ENCODE measurements at regions not wholly inside any gene's neighbourhood (a gene's known extent, or its start where the extent isn't known, plus 50 kb on each side); places are given as distances from the start of the nearest gene placed in this dataset.

GRCh38 chr2:226399006-226399405 lies 400.6 kb downstream of the IRS1 start:
- TF ChIP-seq ZIC2 (tag by site-specific recombination; IDR thresholded peaks at IDR 0.05): no peak
- no peak for TF ChIP-seq ZNF266 (tag by site-specific recombination; IDR thresholded peaks at IDR 0.05; ENCODE audit: low read depth)
- no peak for TF ChIP-seq ZNF140 (tag by site-specific recombination; IDR thresholded peaks at IDR 0.05)
- TF ChIP-seq ZBTB10 (tag by site-specific recombination; IDR thresholded peaks at IDR 0.05): no peak
- no peak for TF ChIP-seq ZNF404 (tag by site-specific recombination; IDR thresholded peaks at IDR 0.05)
- TF ChIP-seq ZNF184 (tag by site-specific recombination; IDR thresholded peaks at IDR 0.05): no peak
- TF ChIP-seq ZNF223 (tag by site-specific recombination; IDR thresholded peaks at IDR 0.05): no peak
- TF ChIP-seq SP7 (tag by site-specific recombination; IDR thresholded peaks at IDR 0.05): no peak
- no peak for TF ChIP-seq OVOL3 (tag by site-specific recombination; IDR thresholded peaks at IDR 0.05)
- TF ChIP-seq MYNN (tag by site-specific recombination; IDR thresholded peaks at IDR 0.05; ENCODE audit: borderline replicate concordance): no peak
- TF ChIP-seq ZNF341 (tag by site-specific recombination; IDR thresholded peaks at IDR 0.05; ENCODE audit: low read depth): no peak
- TF ChIP-seq ZNF274 (IDR thresholded peaks at IDR 0.05; ENCODE audit: low read length): no peak
- no peak for TF ChIP-seq ZNF274 (tag by site-specific recombination; IDR thresholded peaks at IDR 0.05; ENCODE audit: borderline replicate concordance)
- TF ChIP-seq, protein P1, sequence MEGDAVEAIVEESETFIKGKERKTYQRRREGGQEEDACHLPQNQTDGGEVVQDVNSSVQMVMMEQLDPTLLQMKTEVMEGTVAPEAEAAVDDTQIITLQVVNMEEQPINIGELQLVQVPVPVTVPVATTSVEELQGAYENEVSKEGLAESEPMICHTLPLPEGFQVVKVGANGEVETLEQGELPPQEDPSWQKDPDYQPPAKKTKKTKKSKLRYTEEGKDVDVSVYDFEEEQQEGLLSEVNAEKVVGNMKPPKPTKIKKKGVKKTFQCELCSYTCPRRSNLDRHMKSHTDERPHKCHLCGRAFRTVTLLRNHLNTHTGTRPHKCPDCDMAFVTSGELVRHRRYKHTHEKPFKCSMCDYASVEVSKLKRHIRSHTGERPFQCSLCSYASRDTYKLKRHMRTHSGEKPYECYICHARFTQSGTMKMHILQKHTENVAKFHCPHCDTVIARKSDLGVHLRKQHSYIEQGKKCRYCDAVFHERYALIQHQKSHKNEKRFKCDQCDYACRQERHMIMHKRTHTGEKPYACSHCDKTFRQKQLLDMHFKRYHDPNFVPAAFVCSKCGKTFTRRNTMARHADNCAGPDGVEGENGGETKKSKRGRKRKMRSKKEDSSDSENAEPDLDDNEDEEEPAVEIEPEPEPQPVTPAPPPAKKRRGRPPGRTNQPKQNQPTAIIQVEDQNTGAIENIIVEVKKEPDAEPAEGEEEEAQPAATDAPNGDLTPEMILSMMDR (tag by site-specific recombination; IDR thresholded peaks at IDR 0.05): no peak
- TF ChIP-seq ZNF621 (tag by site-specific recombination; IDR thresholded peaks at IDR 0.05): no peak
- TF ChIP-seq PRDM4 (tag by site-specific recombination; IDR thresholded peaks at IDR 0.05): no peak
- TF ChIP-seq, protein P2, sequence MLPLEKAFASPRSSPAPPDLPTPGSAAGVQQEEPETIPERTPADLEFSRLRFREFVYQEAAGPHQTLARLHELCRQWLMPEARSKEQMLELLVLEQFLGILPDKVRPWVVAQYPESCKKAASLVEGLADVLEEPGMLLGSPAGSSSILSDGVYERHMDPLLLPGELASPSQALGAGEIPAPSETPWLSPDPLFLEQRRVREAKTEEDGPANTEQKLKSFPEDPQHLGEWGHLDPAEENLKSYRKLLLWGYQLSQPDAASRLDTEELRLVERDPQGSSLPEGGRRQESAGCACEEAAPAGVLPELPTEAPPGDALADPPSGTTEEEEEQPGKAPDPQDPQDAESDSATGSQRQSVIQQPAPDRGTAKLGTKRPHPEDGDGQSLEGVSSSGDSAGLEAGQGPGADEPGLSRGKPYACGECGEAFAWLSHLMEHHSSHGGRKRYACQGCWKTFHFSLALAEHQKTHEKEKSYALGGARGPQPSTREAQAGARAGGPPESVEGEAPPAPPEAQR (tag by site-specific recombination; IDR thresholded peaks at IDR 0.05): no peak
- no peak for TF ChIP-seq ZNF544 (tag by site-specific recombination; IDR thresholded peaks at IDR 0.05)
- TF ChIP-seq EGR2 (tag by site-specific recombination; IDR thresholded peaks at IDR 0.05; ENCODE audit: low read depth): no peak
- no peak for TF ChIP-seq ZNF311 (tag by site-specific recombination; IDR thresholded peaks at IDR 0.05; ENCODE audit: borderline replicate concordance)
- TF ChIP-seq ZNF707 (tag by site-specific recombination; IDR thresholded peaks at IDR 0.05): no peak
- no peak overlapping the region for H3K27ac ChIP-seq (ENCODE audit: extremely low read depth, low read depth, low read length)
- H3K4me1 ChIP-seq (ENCODE audit: control insufficient read depth, insufficient read depth, low read length): no peaks in the 10 kb centered on the region
- POLR2A ChIA-PET: no interaction called here
- no peak overlapping the region for H3K4me3 ChIP-seq (ENCODE audit: low read depth, low read length)
- no peaks in the 10 kb centered on the region for H3K36me3 ChIP-seq (ENCODE audit: control insufficient read depth in 2 of 2, insufficient read depth in 1 of 2, low read length in 2 of 2)
- CTCF ChIA-PET: interaction anchor here (1.0 kb wide), 1 partner anchor 403 kb away, joined by 3 read pairs; no protein-coding TSS in a partner anchor
- H3K9me3 ChIP-seq (ENCODE audit: control insufficient read depth, insufficient read depth, low read depth, low read length): no peaks in the 10 kb centered on the region
